H9 (cell line): ENCODE measurements at regions not wholly inside any gene's neighbourhood (a gene's known extent, or its start where the extent isn't known, plus 50 kb on each side); places are given as distances from the start of the nearest gene placed in this dataset.

Experiments used
- DNase-seq: peaks from one replicate; pipeline ENCODE4 v3.0.0-alpha.2; 2017
- H2AFZ ChIP-seq: one replicate; pipeline ENCODE4 v1.6.1; 2013; ENCODE audit warnings: mild to moderate bottlenecking, low read length, control low read depth, moderate library complexity
- H2AK5ac ChIP-seq: 2 replicates; pipeline ENCODE4 v1.6.1; 2013; ENCODE audit warnings: low read length, control low read depth, mixed read lengths; ENCODE audit not compliant: insufficient read length
- H2BK120ac ChIP-seq: one replicate; pipeline ENCODE4 v1.6.1; 2013; ENCODE audit warnings: low read depth, mild to moderate bottlenecking, low read length, control low read depth, inconsistent platforms; ENCODE audit not compliant: poor library complexity, severe bottlenecking
- H2BK12ac ChIP-seq: 2 replicates; pipeline ENCODE4 v1.6.1; 2013; ENCODE audit warnings: low read length, control low read depth, mixed read lengths, low read depth; ENCODE audit not compliant: insufficient read length
- H2BK15ac ChIP-seq: 2 replicates; pipeline ENCODE4 v1.6.1; 2013; ENCODE audit warnings: low read depth, low read length, control low read depth
- H2BK20ac ChIP-seq: one replicate; pipeline ENCODE4 v1.6.1; 2013; ENCODE audit warnings: low read depth, mild to moderate bottlenecking, low read length, control low read depth, inconsistent platforms; ENCODE audit not compliant: poor library complexity, severe bottlenecking
- H2BK5ac ChIP-seq: 2 replicates; pipeline ENCODE4 v1.6.1; 2013; ENCODE audit warnings: low read length, control low read depth, mixed read lengths; ENCODE audit not compliant: insufficient read length
- H3K14ac ChIP-seq: 2 replicates; pipeline ENCODE4 v1.6.1; 2013; ENCODE audit warnings: low read length, control low read depth; ENCODE audit not compliant: insufficient read depth
- H3K18ac ChIP-seq: 2 replicates; pipeline ENCODE4 v1.6.1; 2013; ENCODE audit warnings: low read depth, mild to moderate bottlenecking, mixed read lengths, low read length, control low read depth; ENCODE audit not compliant: insufficient read length
- H3K23ac ChIP-seq: 2 replicates; pipeline ENCODE4 v1.6.1; 2013; ENCODE audit warnings: low read length, control low read depth, mixed read lengths, low read depth; ENCODE audit not compliant: insufficient read length
- H3K23me2 ChIP-seq: 2 replicates; pipeline ENCODE4 v1.6.1; 2013; ENCODE audit warnings: low read depth, mild to moderate bottlenecking, mixed read lengths, low read length, control low read depth; ENCODE audit not compliant: insufficient read length, poor library complexity, severe bottlenecking
- H3K27ac ChIP-seq: 2 replicates; pipeline ENCODE4 v1.5.1; 2013; ENCODE audit warnings: low read length, control low read depth, mixed read lengths, low read depth; ENCODE audit not compliant: insufficient read length
- H3K27me3 ChIP-seq: 2 replicates; pipeline ENCODE4 v1.6.1; 2013; ENCODE audit warnings: low read length, control low read depth, inconsistent platforms; ENCODE audit not compliant: insufficient read depth
- H3K4ac ChIP-seq: 2 replicates; pipeline ENCODE4 v1.6.1; 2013; ENCODE audit warnings: low read depth, mild to moderate bottlenecking, control low read depth, inconsistent platforms, low read length, moderate library complexity
- H3K4me1 ChIP-seq: 2 replicates; pipeline ENCODE4 v1.6.1; 2013; ENCODE audit warnings: low read length, control low read depth, inconsistent platforms; ENCODE audit not compliant: insufficient read depth
- H3K4me2 ChIP-seq: 2 replicates; pipeline ENCODE4 v1.6.1; 2013; ENCODE audit warnings: low read length, control low read depth, mixed read lengths; ENCODE audit not compliant: insufficient read length, insufficient read depth
- H3K56ac ChIP-seq: 2 replicates; pipeline ENCODE4 v1.6.1; 2013; ENCODE audit warnings: low read depth, mild to moderate bottlenecking, mixed read lengths, low read length, control low read depth; ENCODE audit not compliant: insufficient read length
- H3K79me1 ChIP-seq: 2 replicates; pipeline ENCODE4 v1.6.1; 2013; ENCODE audit warnings: low read depth, mild to moderate bottlenecking, moderate library complexity, low read length, control low read depth, inconsistent platforms; ENCODE audit not compliant: insufficient read depth, poor library complexity, severe bottlenecking
- H3K79me2 ChIP-seq: 2 replicates; pipeline ENCODE4 v1.6.1; 2013; ENCODE audit warnings: low read length, control low read depth, inconsistent platforms; ENCODE audit not compliant: insufficient read depth
- H3K9ac ChIP-seq: 2 replicates; pipeline ENCODE4 v1.6.1; 2013; ENCODE audit warnings: low read length, control low read depth, mixed read lengths; ENCODE audit not compliant: insufficient read length; ENCODE audit errors: extremely low read depth
- H3K9me3 ChIP-seq: one replicate; pipeline ENCODE4 v1.6.1; 2013; ENCODE audit warnings: low read depth, low read length, inconsistent platforms; ENCODE audit not compliant: control insufficient read depth
- H3T11ph ChIP-seq: one replicate; pipeline ENCODE4 v1.6.1; 2013; ENCODE audit warnings: mild to moderate bottlenecking, low read length, control low read depth, inconsistent platforms
- H4K20me1 ChIP-seq: one replicate; pipeline ENCODE4 v1.6.1; 2013; ENCODE audit not compliant: control insufficient read depth, insufficient read length, insufficient read depth
- H4K5ac ChIP-seq: 2 replicates; pipeline ENCODE4 v1.6.1; 2013; ENCODE audit warnings: low read depth, mild to moderate bottlenecking, mixed read lengths, low read length, control low read depth; ENCODE audit not compliant: insufficient read length
- H4K8ac ChIP-seq: replicated peaks from 2 replicates; pipeline ENCODE4 v1.6.1; 2013; ENCODE audit warnings: low read length, control low read depth, mixed read lengths, low read depth; ENCODE audit not compliant: insufficient read length
- H4K91ac ChIP-seq: 2 replicates; pipeline ENCODE4 v1.6.1; 2013; ENCODE audit warnings: low read depth, mild to moderate bottlenecking, moderate library complexity, mixed read lengths, low read length, control low read depth; ENCODE audit not compliant: insufficient read length
- H3K27ac Mint-ChIP-seq, 3 experiments: 2 replicates in 2 of 3; 3 replicates in 1 of 3; pipeline ENCODE4 v1.8.0; 2020 to 2021; ENCODE audit warnings: mixed read lengths in 3 of 3, mild to moderate bottlenecking in 1 of 3, moderate library complexity in 1 of 3
- H3K27me3 Mint-ChIP-seq: 2 replicates; pipeline ENCODE4 v1.8.0; 2021; ENCODE audit warnings: low read depth, mild to moderate bottlenecking, moderate library complexity, mixed read lengths
- H3K36me3 Mint-ChIP-seq, 3 experiments: 2 replicates in 2 of 3; 3 replicates in 1 of 3; pipeline ENCODE4 v1.8.0; 2020 to 2021; ENCODE audit warnings: low read depth in 3 of 3, mixed read lengths in 3 of 3; ENCODE audit not compliant: insufficient read depth in 1 of 3
- H3K4me1 Mint-ChIP-seq, 2 experiments: 2 replicates each; pipeline ENCODE4 v1.8.0; 2020; ENCODE audit warnings: mixed read lengths in 2 of 2
- H3K4me3 Mint-ChIP-seq, 2 experiments: 2 replicates in 1 of 2; 3 replicates in 1 of 2; pipeline ENCODE4 v1.8.0; 2020 to 2021; ENCODE audit warnings: mild to moderate bottlenecking in 2 of 2, mixed read lengths in 2 of 2, moderate library complexity in 1 of 2
- H3K9me3 Mint-ChIP-seq, 2 experiments: 2 replicates in 1 of 2; 3 replicates in 1 of 2; pipeline ENCODE4 v1.8.0; 2020; ENCODE audit warnings: mild to moderate bottlenecking in 2 of 2, mixed read lengths in 2 of 2, moderate library complexity in 1 of 2
- WGBS: extraction: QIAGEN DNeasy Blood & Tissue Kit; methylation state at CpG from one replicate; pipeline ENCODE4 v1.1.7; 2013; ENCODE audit warnings: missing lambda C conversion rate, low lambda C conversion rate, mixed read lengths; ENCODE audit not compliant: insufficient read length; ENCODE audit errors: extremely low coverage; 5-methylcytosine and 5-hydroxymethylcytosine counted together
- TF ChIP-seq, protein P1 (sequence below): fragments of 200-600 bp; sonication (generic); conservative IDR thresholded peaks from 3 replicates; pipeline ENCODE4 v1.8.0; 2021; ENCODE audit warnings: antibody characterized with exemption, mild to moderate bottlenecking

DNA sequence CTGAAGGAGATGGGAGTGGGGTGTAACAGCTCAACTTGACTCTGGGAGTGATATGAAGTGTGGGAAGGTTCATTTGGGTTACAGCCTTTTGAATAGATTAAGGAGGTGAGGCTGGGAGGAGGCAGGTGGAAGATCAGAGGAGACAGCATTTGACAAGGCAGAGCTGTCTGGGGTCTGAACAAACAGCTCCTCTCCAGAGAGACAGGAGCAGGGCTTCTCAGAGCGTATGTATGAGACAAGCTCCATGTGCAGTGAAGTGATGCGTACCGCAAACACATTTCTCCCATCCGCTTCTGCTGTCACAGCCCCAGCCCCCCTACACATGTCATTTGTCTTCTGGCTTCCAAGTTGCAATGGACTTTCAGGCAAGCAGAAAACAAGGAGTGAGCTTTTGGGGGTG, 137.1 kb upstream of the E2F8 start:
- no peak overlapping the region for H3K4me2 ChIP-seq
- Mint-ChIP-seq H3K36me3 (no peaks in the 10 kb centered on the region), H3K9me3 (no peaks in the 10 kb centered on the region), H3K4me3 (no peak overlapping the region), H3K27me3 (peaks cover 2% of the 10 kb centered on the region), H3K4me1 (peaks cover 0 to 4% of the 10 kb centered on the region in 2 experiments; a peak in 3 of 4 replicates), H3K27ac (peak overlapping the region in 1 of 3 experiments; percentile 19; a peak in 1 of 7 replicates)
- H4K8ac ChIP-seq, result no peak overlapping the region
- WGBS, result no CpG with 5 or more reads among the region's 4 CpGs
- H2BK12ac ChIP-seq, result no peak overlapping the region
- no peaks in the 10 kb centered on the region for H4K20me1 ChIP-seq
- H2BK5ac ChIP-seq, result no peak overlapping the region
- TF ChIP-seq, protein P1, sequence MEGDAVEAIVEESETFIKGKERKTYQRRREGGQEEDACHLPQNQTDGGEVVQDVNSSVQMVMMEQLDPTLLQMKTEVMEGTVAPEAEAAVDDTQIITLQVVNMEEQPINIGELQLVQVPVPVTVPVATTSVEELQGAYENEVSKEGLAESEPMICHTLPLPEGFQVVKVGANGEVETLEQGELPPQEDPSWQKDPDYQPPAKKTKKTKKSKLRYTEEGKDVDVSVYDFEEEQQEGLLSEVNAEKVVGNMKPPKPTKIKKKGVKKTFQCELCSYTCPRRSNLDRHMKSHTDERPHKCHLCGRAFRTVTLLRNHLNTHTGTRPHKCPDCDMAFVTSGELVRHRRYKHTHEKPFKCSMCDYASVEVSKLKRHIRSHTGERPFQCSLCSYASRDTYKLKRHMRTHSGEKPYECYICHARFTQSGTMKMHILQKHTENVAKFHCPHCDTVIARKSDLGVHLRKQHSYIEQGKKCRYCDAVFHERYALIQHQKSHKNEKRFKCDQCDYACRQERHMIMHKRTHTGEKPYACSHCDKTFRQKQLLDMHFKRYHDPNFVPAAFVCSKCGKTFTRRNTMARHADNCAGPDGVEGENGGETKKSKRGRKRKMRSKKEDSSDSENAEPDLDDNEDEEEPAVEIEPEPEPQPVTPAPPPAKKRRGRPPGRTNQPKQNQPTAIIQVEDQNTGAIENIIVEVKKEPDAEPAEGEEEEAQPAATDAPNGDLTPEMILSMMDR, result no peak
- no peak overlapping the region for H2BK120ac ChIP-seq
- no peak overlapping the region for H3K27ac ChIP-seq
- no peak overlapping the region for H3K56ac ChIP-seq
- no peak overlapping the region for H2AFZ ChIP-seq
- H3K14ac ChIP-seq, result no peak overlapping the region; the same call in 1 of the 2 replicates
- no peak overlapping the region for H3K18ac ChIP-seq
- no peak for DNase-seq
- H3K79me2 ChIP-seq, result no peaks in the 10 kb centered on the region
- H3K27me3 ChIP-seq, result no peaks in the 10 kb centered on the region
- H3K79me1 ChIP-seq, result no peaks in the 10 kb centered on the region
- no peak overlapping the region for H2AK5ac ChIP-seq
- no peaks in the 10 kb centered on the region for H3K9me3 ChIP-seq
- H4K5ac ChIP-seq, result no peak overlapping the region
- H3T11ph ChIP-seq, result no peak overlapping the region
- H3K4ac ChIP-seq, result no peak overlapping the region
- H3K23me2 ChIP-seq, result no peaks in the 10 kb centered on the region
- no peak overlapping the region for H2BK20ac ChIP-seq
- no peak overlapping the region for H3K23ac ChIP-seq
- no peak overlapping the region for H4K91ac ChIP-seq
- no peak overlapping the region for H3K9ac ChIP-seq
- no peak overlapping the region for H2BK15ac ChIP-seq
- H3K4me1 ChIP-seq, result no peaks in the 10 kb centered on the region
